ENCODE measurements at regions not wholly inside any gene's neighbourhood (a gene's known extent, or its start where the extent isn't known, plus 50 kb on each side); places are given as distances from the start of the nearest gene placed in this dataset.

DNA sequence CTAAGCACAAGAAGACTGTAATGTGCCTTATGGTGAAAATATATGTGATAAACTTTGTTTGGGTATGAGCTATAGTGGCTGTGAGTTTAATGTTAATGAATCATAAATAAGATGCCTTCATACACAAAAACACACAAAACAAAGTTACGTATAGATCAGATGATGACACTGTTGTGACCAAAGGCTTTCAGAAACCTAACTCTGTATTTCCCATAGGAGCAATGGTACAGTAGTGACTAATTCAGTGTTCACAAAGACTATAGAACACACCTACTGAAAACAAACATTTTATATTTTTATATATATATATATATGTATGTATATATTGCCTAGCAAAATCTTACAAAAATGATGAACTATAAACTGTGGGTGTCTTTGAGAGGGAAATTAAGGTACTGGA is 393.8 kb upstream of the DCN start:
- Mint-ChIP-seq H3K9me3 (ENCODE audit: unreplicated experiment) (no peaks in the 10 kb centered on the region), H3K27me3 (ENCODE audit: insufficient read depth, unreplicated experiment) (no peaks in the 10 kb centered on the region), H3K4me1 (ENCODE audit: insufficient read depth, unreplicated experiment) (peaks cover 20% of the 10 kb centered on the region), H3K27ac (ENCODE audit: low read depth, unreplicated experiment) (no peak overlapping the region), H3K4me3 (ENCODE audit: unreplicated experiment) (no peak overlapping the region), H3K36me3 (ENCODE audit: insufficient read depth, unreplicated experiment) (peaks cover 6% of the 10 kb centered on the region)
- BruUV-seq (replicated peaks) = no TSS peak
- TF ChIP-seq, protein P1, sequence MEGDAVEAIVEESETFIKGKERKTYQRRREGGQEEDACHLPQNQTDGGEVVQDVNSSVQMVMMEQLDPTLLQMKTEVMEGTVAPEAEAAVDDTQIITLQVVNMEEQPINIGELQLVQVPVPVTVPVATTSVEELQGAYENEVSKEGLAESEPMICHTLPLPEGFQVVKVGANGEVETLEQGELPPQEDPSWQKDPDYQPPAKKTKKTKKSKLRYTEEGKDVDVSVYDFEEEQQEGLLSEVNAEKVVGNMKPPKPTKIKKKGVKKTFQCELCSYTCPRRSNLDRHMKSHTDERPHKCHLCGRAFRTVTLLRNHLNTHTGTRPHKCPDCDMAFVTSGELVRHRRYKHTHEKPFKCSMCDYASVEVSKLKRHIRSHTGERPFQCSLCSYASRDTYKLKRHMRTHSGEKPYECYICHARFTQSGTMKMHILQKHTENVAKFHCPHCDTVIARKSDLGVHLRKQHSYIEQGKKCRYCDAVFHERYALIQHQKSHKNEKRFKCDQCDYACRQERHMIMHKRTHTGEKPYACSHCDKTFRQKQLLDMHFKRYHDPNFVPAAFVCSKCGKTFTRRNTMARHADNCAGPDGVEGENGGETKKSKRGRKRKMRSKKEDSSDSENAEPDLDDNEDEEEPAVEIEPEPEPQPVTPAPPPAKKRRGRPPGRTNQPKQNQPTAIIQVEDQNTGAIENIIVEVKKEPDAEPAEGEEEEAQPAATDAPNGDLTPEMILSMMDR (IDR thresholded peaks at IDR 0.05; ENCODE audit: unreplicated experiment) = no peak
- intact Hi-C loops (cut with micrococcal nuclease) = loop anchor here (5.0 to 10.0 kb wide), 2 partner anchors 236 to 1078 kb away; no protein-coding TSS in a partner anchor
- no peak for DNase-seq (ENCODE audit: unreplicated experiment)
- ChIA-PET POLR2A (interaction anchor here (0.8 to 2.0 kb wide), 4 partner anchors 12 to 569 kb away, joined by 3 to 8 read pairs (median 6); partner anchors contain the start of gene BTG1), CTCF (interaction anchor here (0.7 kb wide), 1 partner anchor 42 kb away, joined by 3 read pairs; no protein-coding TSS in a partner anchor)

DNA sequence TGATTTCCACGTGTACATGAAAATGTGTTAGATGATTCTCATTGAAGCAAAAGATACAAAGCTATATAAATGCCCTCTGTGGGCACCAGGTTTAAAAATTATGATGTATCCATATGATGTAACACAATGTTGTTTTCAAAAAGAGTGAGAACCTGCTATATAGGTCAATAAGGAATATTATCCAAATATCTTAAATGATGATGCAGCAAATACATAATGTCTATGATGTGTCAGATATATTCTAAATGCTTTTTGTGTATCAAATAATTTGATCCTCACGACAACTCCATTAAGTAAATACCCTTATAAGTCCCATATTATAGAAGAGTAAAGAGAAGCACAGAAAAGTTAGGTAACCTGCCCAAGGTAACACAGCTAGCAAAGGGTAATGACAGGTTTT is 393.0 kb upstream of the DCN start:
- ChIA-PET CTCF (interaction anchor here (0.6 to 1.4 kb wide), 3 partner anchors 12 to 1033 kb away, joined by 5 read pairs; no protein-coding TSS in a partner anchor), POLR2A (interaction anchor here (0.7 to 2.7 kb wide), 10 partner anchors 9 to 570 kb away, joined by 3 to 10 read pairs (median 4); partner anchors contain the start of gene BTG1)
- intact Hi-C loops (cut with micrococcal nuclease) = loop anchor here (5.0 to 10.0 kb wide), 2 partner anchors 237 to 1079 kb away; no protein-coding TSS in a partner anchor
- Mint-ChIP-seq H3K4me3 (ENCODE audit: unreplicated experiment) (no peak overlapping the region), H3K9me3 (ENCODE audit: unreplicated experiment) (no peaks in the 10 kb centered on the region), H3K36me3 (ENCODE audit: insufficient read depth, unreplicated experiment) (peaks cover 6% of the 10 kb centered on the region), H3K27me3 (ENCODE audit: insufficient read depth, unreplicated experiment) (no peaks in the 10 kb centered on the region), H3K4me1 (ENCODE audit: insufficient read depth, unreplicated experiment) (peaks cover 20% of the 10 kb centered on the region), H3K27ac (ENCODE audit: low read depth, unreplicated experiment) (no peak overlapping the region)
- BruUV-seq (replicated peaks) = no TSS peak
- no peak for DNase-seq (ENCODE audit: unreplicated experiment)
- TF ChIP-seq, protein P1 (IDR thresholded peaks at IDR 0.05; ENCODE audit: unreplicated experiment) = no peak

DNA sequence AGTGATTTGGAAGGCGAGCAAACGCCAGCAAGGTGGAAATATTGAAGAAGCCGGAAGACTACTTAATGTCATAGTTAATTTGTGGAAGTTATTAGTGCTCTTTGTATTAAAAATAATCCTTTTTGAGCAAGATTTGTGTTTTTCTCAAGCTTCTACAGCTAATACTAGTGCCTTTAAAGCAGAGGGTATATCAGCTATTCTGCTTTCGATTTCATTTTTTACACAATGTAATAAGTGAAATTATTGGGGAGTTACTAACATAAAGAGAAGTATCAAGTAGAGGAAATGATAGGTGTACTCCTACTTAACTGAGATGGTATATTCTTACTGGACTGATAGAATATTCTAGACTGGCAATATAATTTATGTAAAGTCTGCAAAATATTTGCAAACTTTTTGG is 392.4 kb upstream of the DCN start:
- ChIA-PET CTCF (interaction anchor here (0.6 to 1.4 kb wide), 4 partner anchors 12 to 195 kb away, joined by 3 to 5 read pairs (median 4); no protein-coding TSS in a partner anchor), POLR2A (interaction anchor here (0.7 to 2.7 kb wide), 10 partner anchors 8 to 571 kb away, joined by 3 to 10 read pairs (median 3); partner anchors contain the start of gene BTG1)
- H3K27ac Mint-ChIP-seq (ENCODE audit: low read depth, unreplicated experiment) = no peak overlapping the region
- H3K4me1 Mint-ChIP-seq (ENCODE audit: insufficient read depth, unreplicated experiment) = peaks cover 20% of the 10 kb centered on the region
- H3K4me3 Mint-ChIP-seq (ENCODE audit: unreplicated experiment) = no peak overlapping the region
- BruUV-seq (replicated peaks) = no TSS peak
- DNase-seq (ENCODE audit: unreplicated experiment) = no peak
- no peaks in the 10 kb centered on the region for H3K27me3 Mint-ChIP-seq (ENCODE audit: insufficient read depth, unreplicated experiment)
- no peaks in the 10 kb centered on the region for H3K9me3 Mint-ChIP-seq (ENCODE audit: unreplicated experiment)
- intact Hi-C loops (cut with micrococcal nuclease) = loop anchor here (5.0 to 10.0 kb wide), 2 partner anchors 237 to 1080 kb away; no protein-coding TSS in a partner anchor
- H3K36me3 Mint-ChIP-seq (ENCODE audit: insufficient read depth, unreplicated experiment) = peaks cover 6% of the 10 kb centered on the region
- TF ChIP-seq, protein P1 (IDR thresholded peaks at IDR 0.05; ENCODE audit: unreplicated experiment) = no peak

DNA sequence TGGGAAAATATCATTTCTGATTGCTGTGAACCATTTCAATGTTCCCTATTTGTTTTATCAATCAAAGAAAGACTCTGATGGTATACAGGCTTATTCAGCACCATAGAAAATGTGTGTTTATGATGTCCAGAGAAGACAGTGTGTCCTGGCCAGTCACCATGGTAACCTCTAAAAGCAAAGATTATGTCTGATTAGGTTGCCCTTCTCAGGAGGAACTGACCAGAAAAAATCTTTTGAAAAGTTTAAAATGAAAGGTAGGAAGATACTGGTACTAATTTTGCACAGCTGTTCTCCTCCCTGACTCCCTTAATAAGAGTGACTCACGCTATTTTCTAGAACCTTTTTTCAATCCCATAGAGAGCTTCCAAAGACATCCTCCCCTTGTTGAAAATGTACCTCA is 391.8 kb upstream of the DCN start:
- no peaks in the 10 kb centered on the region for H3K27me3 Mint-ChIP-seq (ENCODE audit: insufficient read depth, unreplicated experiment)
- POLR2A ChIA-PET = interaction anchor here (0.7 to 2.7 kb wide), 4 partner anchors 161 to 571 kb away, joined by 3 to 10 read pairs (median 3); partner anchors contain the start of gene BTG1
- intact Hi-C loops (cut with micrococcal nuclease) = loop anchor here (10.0 kb wide), 1 partner anchor 1080 kb away; no protein-coding TSS in a partner anchor
- DNase-seq (ENCODE audit: unreplicated experiment) = no peak
- H3K36me3 Mint-ChIP-seq (ENCODE audit: insufficient read depth, unreplicated experiment) = peaks cover 6% of the 10 kb centered on the region
- H3K4me1 Mint-ChIP-seq (ENCODE audit: insufficient read depth, unreplicated experiment) = peaks cover 18% of the 10 kb centered on the region
- H3K4me3 Mint-ChIP-seq (ENCODE audit: unreplicated experiment) = no peak overlapping the region
- H3K27ac Mint-ChIP-seq (ENCODE audit: low read depth, unreplicated experiment) = no peak overlapping the region
- CTCF ChIA-PET = interaction anchor here (0.9 to 1.4 kb wide), 2 partner anchors 11 to 161 kb away, joined by 3 to 5 read pairs; no protein-coding TSS in a partner anchor
- no peaks in the 10 kb centered on the region for H3K9me3 Mint-ChIP-seq (ENCODE audit: unreplicated experiment)
- no TSS peak for BruUV-seq (replicated peaks)
- TF ChIP-seq, protein P1 (IDR thresholded peaks at IDR 0.05; ENCODE audit: unreplicated experiment) = no peak

Measured in MCF 10A (cell line).